NCI-H82 treated with DMSO at 0.1 percent for 48 hours (cell line): ENCODE measurements at regions not wholly inside any gene's neighbourhood (a gene's known extent, or its start where the extent isn't known, plus 50 kb on each side); places are given as distances from the start of the nearest gene placed in this dataset.
"Not testable (repeated sequence)": the region's sequence is repeated elsewhere in the genome, so short reads cannot be mapped to it uniquely, and the experiment has no call there.

Source experiments
- DNase-seq: peaks from one replicate; lab custom pipeline; 2025; ENCODE audit not compliant: unreplicated experiment; lab: John Stamatoyannopoulos, UW

- DNase-seq = peak; percentile 61
These were observed 77.9 kb upstream of the PWP1 start for GRCh38 chr12:107607464-107608392.

- not testable (repeated sequence) for DNase-seq
These were observed 76.8 kb upstream of the PWP1 start for GRCh38 chr12:107608779-107609178.

- DNase-seq = peak; percentile 6
These were observed 75.4 kb upstream of the PWP1 start for GRCh38 chr12:107610021-107610859.

GRCh38 chr12:107612508-107612907 lies 73.1 kb upstream of the PWP1 start:
- no peak for DNase-seq

- no peak for DNase-seq
These were observed 68.7 kb upstream of the PWP1 start for GRCh38 chr12:107616941-107617340.

GRCh38 chr12:107618106-107618505 lies 67.5 kb upstream of the PWP1 start:
- DNase-seq = no peak

- DNase-seq = no peak
These were observed 65.8 kb upstream of the PWP1 start for GRCh38 chr12:107619831-107620230.

- DNase-seq = no peak
These were observed 63.6 kb upstream of the PWP1 start for GRCh38 chr12:107622001-107622400.

- DNase-seq = no peak
These were observed 61.1 kb upstream of the PWP1 start for GRCh38 chr12:107624493-107624892.

GRCh38 chr12:107631715-107632114 lies 53.9 kb upstream of the PWP1 start:
- no peak for DNase-seq

- no peak for DNase-seq
These were observed 53.4 kb upstream of the PWP1 start for GRCh38 chr12:107632246-107632645.

- no peak for DNase-seq
These were observed 51.1 kb upstream of the PWP1 start for GRCh38 chr12:107634530-107634929.

- no peak for DNase-seq
These were observed 50.5 kb upstream of the PWP1 start for GRCh38 chr12:107635139-107635538.
